ENCODE measurements at regions not wholly inside any gene's neighbourhood (a gene's known extent, or its start where the extent isn't known, plus 50 kb on each side); places are given as distances from the start of the nearest gene placed in this dataset.

- TF ChIP-seq, protein P1, sequence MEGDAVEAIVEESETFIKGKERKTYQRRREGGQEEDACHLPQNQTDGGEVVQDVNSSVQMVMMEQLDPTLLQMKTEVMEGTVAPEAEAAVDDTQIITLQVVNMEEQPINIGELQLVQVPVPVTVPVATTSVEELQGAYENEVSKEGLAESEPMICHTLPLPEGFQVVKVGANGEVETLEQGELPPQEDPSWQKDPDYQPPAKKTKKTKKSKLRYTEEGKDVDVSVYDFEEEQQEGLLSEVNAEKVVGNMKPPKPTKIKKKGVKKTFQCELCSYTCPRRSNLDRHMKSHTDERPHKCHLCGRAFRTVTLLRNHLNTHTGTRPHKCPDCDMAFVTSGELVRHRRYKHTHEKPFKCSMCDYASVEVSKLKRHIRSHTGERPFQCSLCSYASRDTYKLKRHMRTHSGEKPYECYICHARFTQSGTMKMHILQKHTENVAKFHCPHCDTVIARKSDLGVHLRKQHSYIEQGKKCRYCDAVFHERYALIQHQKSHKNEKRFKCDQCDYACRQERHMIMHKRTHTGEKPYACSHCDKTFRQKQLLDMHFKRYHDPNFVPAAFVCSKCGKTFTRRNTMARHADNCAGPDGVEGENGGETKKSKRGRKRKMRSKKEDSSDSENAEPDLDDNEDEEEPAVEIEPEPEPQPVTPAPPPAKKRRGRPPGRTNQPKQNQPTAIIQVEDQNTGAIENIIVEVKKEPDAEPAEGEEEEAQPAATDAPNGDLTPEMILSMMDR (conservative IDR thresholded peaks at IDR 0.05; ENCODE audit: low read depth, low read length), result no peak
- no peak for TF ChIP-seq EZH2 (IDR thresholded peaks at IDR 0.05; ENCODE audit: borderline replicate concordance, low read depth, low read length, poor library complexity, severe bottlenecking)
Observed at GRCh38 chr20:56715309-56715708, 86.2 kb downstream of the TFAP2C start.
